H1 (cell line): ENCODE measurements at regions not wholly inside any gene's neighbourhood (a gene's known extent, or its start where the extent isn't known, plus 50 kb on each side); places are given as distances from the start of the nearest gene placed in this dataset.
A peak's percentile ranks its signal among the peaks of the same experiment; 100 is the strongest.

ENCODE experiments used
- CTCF ChIA-PET: fragments of 300-600 bp; sonication (Branson Sonifier 250); formaldehyde crosslinking; loops from one replicate; lab custom pipeline; 2021; ENCODE audit not compliant: partially characterized antibody; lab: Charles Lee
- POLR2A ChIA-PET: fragments of 300-600 bp; sonication (Branson Sonifier 250); formaldehyde crosslinking; loops from one replicate; lab custom pipeline; 2021; ENCODE audit warnings: inconsistent platforms; ENCODE audit not compliant: partially characterized antibody; lab: Charles Lee
- DNase-seq, 2 experiments: peaks; one replicate each; pipeline versions ENCODE4 v3.0.0 to v3.0.0-alpha.2; 2010 to 2022; ENCODE audit warnings: low spot score in 2 of 2, low read depth in 1 of 2, mixed read lengths in 1 of 2
- FAIRE-seq: peaks from 2 replicates; lab custom pipeline; 2011; peaks lifted over from hg19 to GRCh38; lab: Jason Lieb, UNC
- H2AFZ ChIP-seq: 2 replicates; pipeline ENCODE4 v1.8.1; 2012; ENCODE audit warnings: low read length, inconsistent platforms
- H2AK5ac ChIP-seq: 2 replicates; pipeline ENCODE4 v1.6.1; 2013; ENCODE audit warnings: low read depth, low read length
- H2BK120ac ChIP-seq: replicated peaks from 2 replicates; pipeline ENCODE3; 2013; ENCODE audit warnings: low read depth, low read length, inconsistent platforms
- H2BK12ac ChIP-seq: 2 replicates; pipeline ENCODE4 v1.6.1; 2013; ENCODE audit warnings: low read depth, low read length
- H2BK15ac ChIP-seq: 2 replicates; pipeline ENCODE4 v1.6.1; 2013; ENCODE audit warnings: low read length
- H2BK20ac ChIP-seq: 2 replicates; pipeline ENCODE4 v1.6.1; 2013; ENCODE audit warnings: low read length
- H2BK5ac ChIP-seq: 2 replicates; pipeline ENCODE4 v1.6.1; 2013; ENCODE audit warnings: low read depth, low read length
- H3K14ac ChIP-seq: 2 replicates; pipeline ENCODE4 v1.6.1; 2013; ENCODE audit warnings: inconsistent platforms; ENCODE audit not compliant: insufficient read length
- H3K18ac ChIP-seq: 2 replicates; pipeline ENCODE4 v1.6.1; 2013; ENCODE audit warnings: low read length; ENCODE audit errors: extremely low read depth
- H3K23ac ChIP-seq: 2 replicates; pipeline ENCODE4 v1.6.1; 2013; ENCODE audit warnings: inconsistent platforms; ENCODE audit not compliant: insufficient read length
- H3K23me2 ChIP-seq: 2 replicates; pipeline ENCODE4 v1.6.1; 2013; ENCODE audit warnings: low read depth, low read length
- H3K27ac ChIP-seq: 2 replicates; pipeline ENCODE4 v1.6.1; 2011; ENCODE audit warnings: low read depth, low read length, inconsistent platforms
- H3K27me3 ChIP-seq, 4 experiments: replicated peaks in 1 of 4; 1 replicate in 1 of 4; 2 replicates in 3 of 4; pipeline versions ENCODE4 v1.6.1 to v1.8.1; 2011 to 2013; ENCODE audit warnings: low read length in 3 of 4, mild to moderate bottlenecking in 3 of 4, inconsistent platforms in 2 of 4, mixed read lengths in 2 of 4, moderate library complexity in 1 of 4; ENCODE audit not compliant: control insufficient read depth in 3 of 4, insufficient read depth in 3 of 4; ENCODE audit errors: extremely low read depth in 1 of 4
- H3K36me3 ChIP-seq, 4 experiments: 2 replicates each; pipeline versions ENCODE4 v1.6.1 to v1.8.1; 2011 to 2013; ENCODE audit warnings: mild to moderate bottlenecking in 4 of 4, low read length in 3 of 4, moderate library complexity in 2 of 4, control low read depth in 1 of 4, inconsistent platforms in 1 of 4; ENCODE audit not compliant: insufficient read depth in 4 of 4, control insufficient read depth in 2 of 4
- H3K4ac ChIP-seq: replicated peaks from 2 replicates; pipeline ENCODE3; 2013; ENCODE audit warnings: low read length, low read depth, mixed read lengths, inconsistent platforms; ENCODE audit not compliant: insufficient read length
- H3K4me1 ChIP-seq, 4 experiments: replicated peaks in 1 of 4; 1 replicate in 1 of 4; 2 replicates in 3 of 4; pipeline versions ENCODE4 v1.6.1 to v1.8.1; 2011 to 2013; ENCODE audit warnings: low read length in 3 of 4, inconsistent platforms in 2 of 4, mixed read lengths in 1 of 4; ENCODE audit not compliant: insufficient read depth in 4 of 4, control insufficient read depth in 3 of 4
- H3K4me2 ChIP-seq, 2 experiments: 2 replicates each; pipeline versions ENCODE4 v1.6.1 to v1.8.1; 2011 to 2013; ENCODE audit warnings: low read depth in 2 of 2, low read length in 2 of 2, control low read depth in 1 of 2, inconsistent platforms in 1 of 2, mild to moderate bottlenecking in 1 of 2; ENCODE audit not compliant: insufficient read depth in 1 of 2
- H3K4me3 ChIP-seq, 4 experiments: fragments of 200-600, 300-600 bp in 1 of 4; sonication (generic), shearing (Covaris generic), sonication (Bioruptor Twin) in 1 of 4; 2 replicates each; pipeline versions ENCODE4 v1.5.1 to v1.8.1; 2011 to 2016; ENCODE audit warnings: low read length in 4 of 4, low read depth in 3 of 4, control low read depth in 2 of 4, inconsistent platforms in 2 of 4, mild to moderate bottlenecking in 2 of 4, mixed read lengths in 1 of 4, moderate library complexity in 1 of 4; ENCODE audit not compliant: insufficient read depth in 2 of 4; ENCODE audit errors: extremely low read depth in 1 of 4
- H3K56ac ChIP-seq: replicated peaks from 2 replicates; pipeline ENCODE3; 2013; ENCODE audit warnings: low read depth, mild to moderate bottlenecking, mixed read lengths, low read length, inconsistent platforms; ENCODE audit not compliant: insufficient read length
- H3K79me1 ChIP-seq: 2 replicates; pipeline ENCODE4 v1.6.1; 2013; ENCODE audit warnings: low read depth, low read length, control low read depth
- H3K79me2 ChIP-seq, 2 experiments: 2 replicates each; pipeline versions ENCODE4 v1.6.1 to v1.8.1; 2012 to 2013; ENCODE audit warnings: low read length in 2 of 2, mild to moderate bottlenecking in 2 of 2, inconsistent platforms in 1 of 2; ENCODE audit not compliant: insufficient read depth in 2 of 2, control insufficient read depth in 1 of 2
- H3K9ac ChIP-seq, 4 experiments: replicated peaks in 1 of 4; 1 replicate in 1 of 4; 2 replicates in 3 of 4; pipeline versions ENCODE4 v1.6.1 to v1.8.1; 2011 to 2013; ENCODE audit warnings: low read depth in 3 of 4, low read length in 3 of 4, control low read depth in 2 of 4, mild to moderate bottlenecking in 2 of 4, moderate library complexity in 2 of 4, inconsistent platforms in 1 of 4; ENCODE audit errors: extremely low read depth in 1 of 4
- H3K9me3 ChIP-seq, 2 experiments: 2 replicates each; pipeline versions ENCODE4 v1.6.1 to v1.8.1; 2012 to 2013; ENCODE audit warnings: mild to moderate bottlenecking in 2 of 2, moderate library complexity in 2 of 2, control low read depth in 1 of 2, inconsistent platforms in 1 of 2, low read depth in 1 of 2, low read length in 1 of 2, mixed read lengths in 1 of 2; ENCODE audit not compliant: insufficient read depth in 2 of 2
- H4K20me1 ChIP-seq, 2 experiments: replicated peaks in 1 of 2; 2 replicates each; pipeline versions ENCODE3 to v1.8.1; 2011 to 2013; ENCODE audit warnings: inconsistent platforms in 2 of 2, low read length in 2 of 2, mild to moderate bottlenecking in 1 of 2; ENCODE audit not compliant: insufficient read depth in 2 of 2, control insufficient read depth in 1 of 2
- H4K5ac ChIP-seq: 2 replicates; pipeline ENCODE4 v1.6.1; 2013; ENCODE audit warnings: low read length, low read depth, mixed read lengths, inconsistent platforms; ENCODE audit not compliant: insufficient read length
- H4K8ac ChIP-seq: 2 replicates; pipeline ENCODE4 v1.8.0; 2013; ENCODE audit warnings: mild to moderate bottlenecking, moderate library complexity, low read length, inconsistent platforms; ENCODE audit not compliant: insufficient read depth; ENCODE audit errors: extremely low read depth
- H4K91ac ChIP-seq: replicated peaks from 2 replicates; pipeline ENCODE3; 2013; ENCODE audit warnings: low read length, mixed read lengths, inconsistent platforms; ENCODE audit not compliant: insufficient read length
- BCL11A ChIP-seq, 2 experiments: IDR thresholded peaks; one replicate each; pipeline ENCODE4 v1.6.1; 2011; ENCODE audit warnings: low read depth in 2 of 2, low read length in 2 of 2, mild to moderate bottlenecking in 2 of 2
- CEBPB ChIP-seq: IDR thresholded peaks from 2 replicates; pipeline ENCODE4 v1.6.1; 2012; ENCODE audit warnings: low read depth, low read length
- CTBP2 ChIP-seq: IDR thresholded peaks from 2 replicates; pipeline ENCODE4 v1.7.0; 2011; ENCODE audit warnings: borderline replicate concordance, mild to moderate bottlenecking, moderate library complexity, mixed read lengths, low read length; ENCODE audit not compliant: insufficient read depth, insufficient read length
- FOSL1 ChIP-seq: IDR thresholded peaks from 2 replicates; pipeline ENCODE4 v1.6.1; 2011; ENCODE audit warnings: mild to moderate bottlenecking, low read depth, low read length, moderate library complexity; ENCODE audit not compliant: insufficient read depth
- JUND ChIP-seq: IDR thresholded peaks from 2 replicates; pipeline ENCODE4 v1.6.1; 2011; ENCODE audit warnings: mild to moderate bottlenecking, improper control_type of control experiment, low read length
- MAFK ChIP-seq: IDR thresholded peaks from 2 replicates; pipeline ENCODE4 v1.6.1; 2012; ENCODE audit warnings: low read depth, mild to moderate bottlenecking, improper control_type of control experiment, low read length
- MAX ChIP-seq: IDR thresholded peaks from 2 replicates; pipeline ENCODE4 v1.6.1; 2012; ENCODE audit warnings: inconsistent platforms
- RFX5 ChIP-seq: IDR thresholded peaks from 2 replicates; pipeline ENCODE4 v1.6.1; 2011; ENCODE audit warnings: low read depth, low read length, improper control_type of control experiment, borderline replicate concordance
- SUZ12 ChIP-seq: fragments of 200-600 bp; sonication (generic); IDR thresholded peaks from 2 replicates; pipeline ENCODE4 v1.6.1; 2012; ENCODE audit warnings: mild to moderate bottlenecking, inconsistent platforms, low read length, moderate library complexity, mixed read lengths
- WGBS, 2 experiments: shearing (Covaris generic) in 1 of 2; methylation state at CpG; one replicate each; pipeline versions ENCODE4 v1.1.6 to v1.1.7; 2013 to 2015; ENCODE audit warnings: low lambda C conversion rate in 2 of 2, mixed read lengths in 2 of 2, inconsistent platforms in 1 of 2, low coverage in 1 of 2, missing lambda C conversion rate in 1 of 2; ENCODE audit not compliant: insufficient replicate concordance in 2 of 2, insufficient coverage in 1 of 2, insufficient read length in 1 of 2; ENCODE audit errors: extremely low coverage in 1 of 2, missing lambda C conversion rate in 1 of 2; 5-methylcytosine and 5-hydroxymethylcytosine counted together
- TF ChIP-seq, protein P1 (sequence below): IDR thresholded peaks from 2 replicates; pipeline ENCODE4 v1.6.1; 2011; ENCODE audit warnings: low read length, improper control_type of control experiment

GRCh38 chr1:194476351-194476750, 1289.9 kb upstream of the B3GALT2 start:
- H3K56ac ChIP-seq: no peak overlapping the region
- 92% methylated on average over 2 of the region's 2 CpGs; no CpG with 5 or more reads in 1 of the 2 experiments for WGBS, 2 experiments
- no peak overlapping the region for H3K9ac ChIP-seq
- no peak overlapping the region for H3K23ac ChIP-seq
- H3K9me3 ChIP-seq: no peaks in the 10 kb centered on the region
- no peaks in the 10 kb centered on the region for H3K79me1 ChIP-seq
- no peak overlapping the region for H3K27ac ChIP-seq
- no peak overlapping the region for H2BK20ac ChIP-seq
- TF ChIP-seq RFX5 (no peak), BCL11A (IDR thresholded peaks at IDR 0.05; ENCODE audit: low read depth in 2 of 2, low read length in 2 of 2) (no peak), SUZ12 (no peak), FOSL1 (no peak), JUND (no peak), CEBPB (no peak), MAX (no peak), MAFK (no peak), CTBP2 (no peak)
- TF ChIP-seq, protein P1, sequence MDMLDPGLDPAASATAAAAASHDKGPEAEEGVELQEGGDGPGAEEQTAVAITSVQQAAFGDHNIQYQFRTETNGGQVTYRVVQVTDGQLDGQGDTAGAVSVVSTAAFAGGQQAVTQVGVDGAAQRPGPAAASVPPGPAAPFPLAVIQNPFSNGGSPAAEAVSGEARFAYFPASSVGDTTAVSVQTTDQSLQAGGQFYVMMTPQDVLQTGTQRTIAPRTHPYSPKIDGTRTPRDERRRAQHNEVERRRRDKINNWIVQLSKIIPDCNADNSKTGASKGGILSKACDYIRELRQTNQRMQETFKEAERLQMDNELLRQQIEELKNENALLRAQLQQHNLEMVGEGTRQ: no peak
- FAIRE-seq (no peak), DNase-seq (no peak)
- H3K27me3 ChIP-seq: no peaks in the 10 kb centered on the region
- H2BK5ac ChIP-seq: no peak overlapping the region
- no peak overlapping the region for H3K4ac ChIP-seq
- H3K23me2 ChIP-seq: no peaks in the 10 kb centered on the region
- CTCF ChIA-PET: no interaction called here
- H3K4me2 ChIP-seq: no peak overlapping the region
- no peak overlapping the region for H2BK12ac ChIP-seq
- H4K91ac ChIP-seq: no peak overlapping the region
- H2AK5ac ChIP-seq: no peak overlapping the region
- H2AFZ ChIP-seq: peak overlapping the region; percentile 68; the same call in 1 of the 2 replicates
- no peaks in the 10 kb centered on the region for H4K20me1 ChIP-seq
- H2BK120ac ChIP-seq: no peak overlapping the region
- no peak overlapping the region for H4K5ac ChIP-seq
- H3K18ac ChIP-seq: no peak overlapping the region
- POLR2A ChIA-PET: no interaction called here
- H4K8ac ChIP-seq: no peak overlapping the region
- no peak overlapping the region for H3K14ac ChIP-seq
- no peak overlapping the region for H2BK15ac ChIP-seq
- H3K4me1 ChIP-seq: no peaks in the 10 kb centered on the region
- no peaks in the 10 kb centered on the region for H3K36me3 ChIP-seq
- no peaks in the 10 kb centered on the region for H3K79me2 ChIP-seq
- H3K4me3 ChIP-seq: no peak overlapping the region
